ENCODE measurements at regions not wholly inside any gene's neighbourhood (a gene's known extent, or its start where the extent isn't known, plus 50 kb on each side); places are given as distances from the start of the nearest gene placed in this dataset.

DNA sequence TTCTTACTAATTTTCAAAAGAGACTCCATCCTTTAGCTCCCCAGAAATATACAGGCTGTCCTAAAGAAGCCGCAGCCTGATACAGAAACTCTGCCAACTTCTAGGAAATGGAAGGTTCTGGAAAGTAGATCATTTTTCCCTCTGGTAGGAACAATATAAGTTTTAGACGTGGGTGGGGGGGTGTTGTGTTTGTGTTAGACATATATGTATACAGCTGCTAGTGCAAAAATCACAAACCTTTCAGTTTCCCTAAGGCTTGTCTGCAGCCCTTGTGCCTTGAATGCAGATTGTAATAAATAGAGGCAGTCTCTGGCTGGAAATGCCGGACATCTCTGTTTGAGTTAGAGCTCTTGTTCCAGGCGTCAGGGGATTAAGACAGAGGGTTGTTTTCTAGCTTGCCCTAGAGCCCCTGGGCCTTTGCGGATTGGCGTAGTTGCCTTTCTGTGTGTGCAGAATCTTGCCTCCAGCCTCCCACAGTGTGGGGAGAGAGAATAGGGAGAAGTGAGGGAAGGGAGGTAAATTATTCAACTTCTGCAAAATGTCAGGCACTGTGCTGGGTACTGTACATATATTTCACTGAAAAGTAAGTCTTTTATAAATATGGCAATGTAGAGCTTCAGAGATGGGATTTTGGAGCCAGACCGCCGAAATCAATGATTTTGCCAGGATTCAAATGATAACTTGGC lies 269.7 kb downstream of the PRL start:
- TF ChIP-seq, protein P1, sequence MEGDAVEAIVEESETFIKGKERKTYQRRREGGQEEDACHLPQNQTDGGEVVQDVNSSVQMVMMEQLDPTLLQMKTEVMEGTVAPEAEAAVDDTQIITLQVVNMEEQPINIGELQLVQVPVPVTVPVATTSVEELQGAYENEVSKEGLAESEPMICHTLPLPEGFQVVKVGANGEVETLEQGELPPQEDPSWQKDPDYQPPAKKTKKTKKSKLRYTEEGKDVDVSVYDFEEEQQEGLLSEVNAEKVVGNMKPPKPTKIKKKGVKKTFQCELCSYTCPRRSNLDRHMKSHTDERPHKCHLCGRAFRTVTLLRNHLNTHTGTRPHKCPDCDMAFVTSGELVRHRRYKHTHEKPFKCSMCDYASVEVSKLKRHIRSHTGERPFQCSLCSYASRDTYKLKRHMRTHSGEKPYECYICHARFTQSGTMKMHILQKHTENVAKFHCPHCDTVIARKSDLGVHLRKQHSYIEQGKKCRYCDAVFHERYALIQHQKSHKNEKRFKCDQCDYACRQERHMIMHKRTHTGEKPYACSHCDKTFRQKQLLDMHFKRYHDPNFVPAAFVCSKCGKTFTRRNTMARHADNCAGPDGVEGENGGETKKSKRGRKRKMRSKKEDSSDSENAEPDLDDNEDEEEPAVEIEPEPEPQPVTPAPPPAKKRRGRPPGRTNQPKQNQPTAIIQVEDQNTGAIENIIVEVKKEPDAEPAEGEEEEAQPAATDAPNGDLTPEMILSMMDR (IDR thresholded peaks at IDR 0.05; ENCODE audit: borderline replicate concordance, extremely low read depth, low read length, poor library complexity, severe bottlenecking) = no peak
- no peak for TF ChIP-seq EZH2 (IDR thresholded peaks at IDR 0.05; ENCODE audit: borderline replicate concordance, low read depth, low read length, severe bottlenecking)
